Endothelial cell of umbilical vein (primary cell): ENCODE measurements at regions not wholly inside any gene's neighbourhood (a gene's known extent, or its start where the extent isn't known, plus 50 kb on each side); places are given as distances from the start of the nearest gene placed in this dataset.

Source experiments
- BruUV-seq: library from RNA; stranded (reverse); fragments of 400-500 nt; replicated peaks from 2 replicates; lab custom pipeline; 2021; lab: Mats Ljungman, UMichigan
- CTCF ChIA-PET: fragments of 300-600, 350-600 bp; sonication (Branson Sonifier 250); formaldehyde crosslinking; loops from one replicate; lab custom pipeline; 2021; ENCODE audit warnings: antibody characterized with exemption, inconsistent platforms; lab: Charles Lee
- POLR2A ChIA-PET: fragments of 300-600, 350-600 bp; sonication (Branson Sonifier 250); formaldehyde crosslinking; loops from one replicate; lab custom pipeline; 2021; ENCODE audit warnings: antibody characterized with exemption, inconsistent platforms; lab: Charles Lee
- DNase-seq: peaks from one replicate; pipeline ENCODE4 v3.0.0-alpha.2; 2011; ENCODE audit warnings: low read depth, low spot score
- FAIRE-seq: peaks from 2 replicates; lab custom pipeline; 2011; peaks lifted over from hg19 to GRCh38; lab: Jason Lieb, UNC
- H2AFZ ChIP-seq: 2 replicates; pipeline ENCODE4 v1.6.0; 2012; ENCODE audit warnings: low read depth, low read length, control low read depth, inconsistent platforms
- H3K27ac ChIP-seq: 2 replicates; pipeline ENCODE4 v1.5.1; 2011; ENCODE audit warnings: low read depth, mild to moderate bottlenecking, control low read depth, low read length, moderate library complexity; ENCODE audit not compliant: insufficient read depth
- H3K27me3 ChIP-seq, 2 experiments: 2 replicates each; pipeline versions ENCODE4 v1.6.0 to v1.6.1; 2011; ENCODE audit warnings: low read length in 2 of 2, mixed read lengths in 1 of 2; ENCODE audit not compliant: control insufficient read depth in 2 of 2, insufficient read depth in 2 of 2
- H3K36me3 ChIP-seq, 2 experiments: 2 replicates in 1 of 2; 3 replicates in 1 of 2; pipeline ENCODE4 v1.5.1; 2011; ENCODE audit warnings: low read length in 2 of 2, mild to moderate bottlenecking in 1 of 2, moderate library complexity in 1 of 2; ENCODE audit not compliant: control insufficient read depth in 2 of 2, insufficient read depth in 2 of 2; ENCODE audit errors: extremely low read depth in 1 of 2
- H3K4me1 ChIP-seq: 3 replicates; pipeline ENCODE4 v1.5.1; 2011; ENCODE audit warnings: mild to moderate bottlenecking, low read length; ENCODE audit not compliant: control insufficient read depth, insufficient read depth; ENCODE audit errors: extremely low read depth
- H3K4me2 ChIP-seq: 2 replicates; pipeline ENCODE4 v1.6.1; 2011; ENCODE audit warnings: low read length, control low read depth, mixed read lengths; ENCODE audit not compliant: insufficient read depth
- H3K4me3 ChIP-seq, 3 experiments: fragments of 200-600 bp in 1 of 3; sonication (generic), shearing (Covaris generic) in 1 of 3; replicated peaks in 1 of 3; 2 replicates each; pipeline ENCODE4 v1.5.1; 2011 to 2016; ENCODE audit warnings: control low read depth in 3 of 3, low read length in 3 of 3, mild to moderate bottlenecking in 2 of 3, inconsistent platforms in 1 of 3, low read depth in 1 of 3, moderate library complexity in 1 of 3; ENCODE audit not compliant: insufficient read depth in 1 of 3
- H3K79me2 ChIP-seq: 2 replicates; pipeline ENCODE4 v1.6.0; 2012; ENCODE audit warnings: low read length, inconsistent platforms; ENCODE audit not compliant: control insufficient read depth, insufficient read depth
- H3K9ac ChIP-seq: replicated peaks from 2 replicates; pipeline ENCODE3; 2011; ENCODE audit warnings: low read length, control low read depth; ENCODE audit not compliant: insufficient read depth; ENCODE audit errors: extremely low read depth
- H3K9me1 ChIP-seq: replicated peaks from 3 replicates; pipeline ENCODE4 v1.6.0; 2011; ENCODE audit warnings: mild to moderate bottlenecking, low read length; ENCODE audit not compliant: control insufficient read depth, insufficient read depth; ENCODE audit errors: extremely low read depth
- H3K9me3 ChIP-seq: replicated peaks from 2 replicates; pipeline ENCODE4 v1.5.1; 2012; ENCODE audit warnings: low read length, inconsistent platforms; ENCODE audit not compliant: control insufficient read depth, insufficient read depth
- H4K20me1 ChIP-seq: replicated peaks from 2 replicates; pipeline ENCODE3; 2011; ENCODE audit warnings: mild to moderate bottlenecking, low read length; ENCODE audit not compliant: control insufficient read depth, insufficient read depth; ENCODE audit errors: extremely low read depth
- CTCF ChIP-seq, 2 donors: IDR thresholded peaks; 1 replicate in 1 of 2; 2 replicates in 1 of 2; pipeline ENCODE4 v1.5.1; 2011; ENCODE audit warnings: low read length in 2 of 2, mild to moderate bottlenecking in 2 of 2, moderate library complexity in 2 of 2, control low read depth in 1 of 2, inconsistent platforms in 1 of 2, low read depth in 1 of 2; ENCODE audit not compliant: insufficient read depth in 1 of 2; ENCODE audit errors: extremely low read depth in 1 of 2
- EZH2 ChIP-seq: IDR thresholded peaks from 2 replicates; pipeline ENCODE4 v1.6.1; 2012; ENCODE audit warnings: borderline replicate concordance, low read depth, mild to moderate bottlenecking, moderate library complexity, low read length, inconsistent platforms; ENCODE audit not compliant: severe bottlenecking
- FOS ChIP-seq: IDR thresholded peaks from 2 replicates; pipeline ENCODE4 v1.6.1; 2011; ENCODE audit warnings: mild to moderate bottlenecking, low read length, moderate library complexity, borderline replicate concordance; ENCODE audit not compliant: insufficient read depth
- GATA2 ChIP-seq: IDR thresholded peaks from 2 replicates; pipeline ENCODE4 v1.7.0; 2011; ENCODE audit warnings: low read depth, mild to moderate bottlenecking, moderate library complexity, mixed read lengths, low read length; ENCODE audit not compliant: insufficient read length, insufficient read depth
- JUN ChIP-seq: IDR thresholded peaks from 2 replicates; pipeline ENCODE4 v1.6.1; 2011; ENCODE audit warnings: borderline replicate concordance, low read depth; ENCODE audit not compliant: insufficient read length, insufficient read depth
- MAX ChIP-seq: IDR thresholded peaks from 2 replicates; pipeline ENCODE4 v1.6.1; 2011; ENCODE audit not compliant: insufficient read depth, insufficient read length
- MYC ChIP-seq: IDR thresholded peaks from one replicate; pipeline ENCODE4 v1.6.1; 2011; ENCODE audit warnings: mild to moderate bottlenecking, low read depth, low read length
- POLR2A ChIP-seq: IDR thresholded peaks from 2 replicates; pipeline ENCODE4 v1.6.1; 2012; ENCODE audit warnings: low read depth, mild to moderate bottlenecking, control low read depth, low read length
- POLR2AphosphoS5 ChIP-seq: IDR thresholded peaks from 2 replicates; pipeline ENCODE4 v1.6.1; 2012; ENCODE audit warnings: low read depth, mild to moderate bottlenecking, control low read depth, low read length, moderate library complexity; ENCODE audit not compliant: insufficient read depth
- dilution Hi-C: fragments of 300-500 bp; cut with MboI; formaldehyde crosslinking; loops from one replicate; pipeline ENCODE4 v1.15.0; 2019; ENCODE audit warnings: low sequenced_read_pairs; ENCODE audit not compliant: extremely low pct_ligation_motif_present
- intact Hi-C: fragments of 100-400 bp; cut with micrococcal nuclease; formaldehyde crosslinking; loops from one replicate; pipeline ENCODE4 v1.10.0; 2022

- TF ChIP-seq CTCF (IDR thresholded peaks at IDR 0.05; ENCODE audit: extremely low read depth in 1 of 2, insufficient read depth in 1 of 2, low read depth in 1 of 2, low read length in 2 of 2) (peak; percentile 45 to 86), GATA2 (no peak)
- H3K9ac ChIP-seq: no peak overlapping the region
- H3K4me3 ChIP-seq: peak overlapping the region in 1 of 3 experiments; percentile 15
- CTCF ChIA-PET: interaction anchor here (1.3 to 1.6 kb wide), 2 partner anchors 9 to 189 kb away, joined by 3 to 4 read pairs; no protein-coding TSS in a partner anchor
- DNase-seq (peak; percentile 39), FAIRE-seq (no peak)
- no peak overlapping the region for H3K27ac ChIP-seq
- H3K4me1 ChIP-seq: no peaks in the 10 kb centered on the region
- dilution Hi-C loops (no loop called here), intact Hi-C loops (loop anchor here (1.0 to 5.0 kb wide), 2 partner anchors 120 to 137 kb away; no protein-coding TSS in a partner anchor)
- no peaks in the 10 kb centered on the region for H3K36me3 ChIP-seq
- H3K27me3 ChIP-seq: no peaks in the 10 kb centered on the region
- POLR2A ChIA-PET: no interaction called here
- H3K9me3 ChIP-seq: no peaks in the 10 kb centered on the region
- BruUV-seq: no TSS peak
- H2AFZ ChIP-seq: peak overlapping the region; percentile 47
- H3K9me1 ChIP-seq: no peaks in the 10 kb centered on the region
- no peak overlapping the region for H3K4me2 ChIP-seq
- H3K79me2 ChIP-seq: no peaks in the 10 kb centered on the region
- H4K20me1 ChIP-seq: no peaks in the 10 kb centered on the region
Measured at GRCh38 chr22:23402275-23403151, 177.6 kb downstream of the IGLL1 start.

GRCh38 chr22:23401910-23402274, 178.2 kb downstream of the IGLL1 start:
- Histone ChIP-seq H3K4me2 (no peak overlapping the region), H3K36me3 (no peaks in the 10 kb centered on the region), H3K27me3 (no peaks in the 10 kb centered on the region), H3K27ac (no peak overlapping the region), H3K9me3 (no peaks in the 10 kb centered on the region), H3K4me3 (no peak overlapping the region), H3K9ac (no peak overlapping the region), H3K9me1 (no peaks in the 10 kb centered on the region), H2AFZ (peak overlapping the region; percentile 47), H3K4me1 (no peaks in the 10 kb centered on the region), H3K79me2 (no peaks in the 10 kb centered on the region), H4K20me1 (no peaks in the 10 kb centered on the region)
- no peak for TF ChIP-seq JUN
- TF ChIP-seq MAX: no peak
- no peak for TF ChIP-seq GATA2
- TF ChIP-seq POLR2A: no peak
- TF ChIP-seq EZH2: no peak
- no peak for TF ChIP-seq POLR2AphosphoS5
- no peak for TF ChIP-seq CTCF (IDR thresholded peaks at IDR 0.05; ENCODE audit: extremely low read depth in 1 of 2, insufficient read depth in 1 of 2, low read depth in 1 of 2, low read length in 2 of 2)
- TF ChIP-seq FOS: no peak
- TF ChIP-seq MYC: no peak
- dilution Hi-C loops (no loop called here), intact Hi-C loops (loop anchor here (1.0 to 5.0 kb wide), 2 partner anchors 120 to 137 kb away; no protein-coding TSS in a partner anchor)
- FAIRE-seq (no peak), DNase-seq (no peak)
- ChIA-PET POLR2A (no interaction called here), CTCF (interaction anchor here (1.3 kb wide), 1 partner anchor 189 kb away, joined by 4 read pairs; no protein-coding TSS in a partner anchor)
- BruUV-seq: no TSS peak
